Transverse colon (tissue), 4 donors: ENCODE measurements at regions not wholly inside any gene's neighbourhood (a gene's known extent, or its start where the extent isn't known, plus 50 kb on each side); places are given as distances from the start of the nearest gene placed in this dataset.

ENCODE experiments used
- DNase-seq: peaks from one replicate; pipeline ENCODE4 v3.0.0-alpha.2; 2019
- H3K27ac ChIP-seq, 4 donors: fragments of 200-600 bp; sonication (generic); 2 replicates each; pipeline ENCODE4 v1.5.1; 2016 to 2018; ENCODE audit warnings: inconsistent platforms in 4 of 4
- H3K27me3 ChIP-seq: fragments of 200-600 bp; sonication (generic); 2 replicates; pipeline ENCODE4 v1.5.1; 2017; ENCODE audit warnings: inconsistent platforms
- H3K36me3 ChIP-seq, 4 donors: fragments of 200-600 bp; sonication (generic); 2 replicates each; pipeline ENCODE4 v1.5.1; 2017 to 2019; ENCODE audit warnings: inconsistent platforms in 4 of 4
- H3K4me1 ChIP-seq, 4 donors: fragments of 200-600 bp; sonication (generic); 2 replicates each; pipeline ENCODE4 v1.5.1; 2017 to 2020; ENCODE audit warnings: inconsistent platforms in 4 of 4
- H3K4me3 ChIP-seq, 4 donors: fragments of 200-600 bp; sonication (generic); 1 replicate in 1 of 4; 2 replicates in 3 of 4; pipeline versions ENCODE4 v1.5.1 to v1.6.1; 2017 to 2019; ENCODE audit warnings: inconsistent platforms in 4 of 4
- H3K9me3 ChIP-seq, 2 donors: fragments of 200-600 bp; sonication (generic); 2 replicates each; pipeline ENCODE4 v1.5.1; 2017 to 2019; ENCODE audit warnings: inconsistent platforms in 2 of 2
- CTCF ChIP-seq, 5 experiments: fragments of 200-600 bp in 3 of 5; fragments of 450-650 bp in 2 of 5; sonication (generic) in 3 of 5; IDR thresholded peaks; 1 replicate in 2 of 5; 2 replicates in 3 of 5; pipeline ENCODE4 v1.5.1; 2016 to 2017; ENCODE audit warnings: antibody characterized with exemption in 5 of 5, inconsistent platforms in 3 of 5, mild to moderate bottlenecking in 2 of 5, moderate library complexity in 1 of 5
- EP300 ChIP-seq: sonication (generic); formaldehyde crosslinking; IDR thresholded peaks from one replicate; pipeline ENCODE4 v1.6.1; 2017; ENCODE audit warnings: antibody characterized with exemption, low read depth
- POLR2A ChIP-seq: fragments of 450-650 bp; IDR thresholded peaks from one replicate; pipeline ENCODE4 v1.6.1; 2016; ENCODE audit warnings: antibody characterized with exemption, mild to moderate bottlenecking, moderate library complexity
- POLR2AphosphoS5 ChIP-seq, 3 donors: sonication (generic); formaldehyde crosslinking; IDR thresholded peaks; one replicate each; pipeline ENCODE4 v1.6.1; 2016; ENCODE audit warnings: antibody characterized with exemption in 3 of 3
- WGBS, 2 donors: methylation state at CpG; one replicate each; pipeline ENCODE4 v1.1.5; 2018; ENCODE audit warnings: low coverage in 1 of 2; 5-methylcytosine and 5-hydroxymethylcytosine counted together
- in situ Hi-C, 4 donors: fragments of 200-750 bp; cut with MboI; loops; one replicate each; pipeline versions ENCODE4 v1.15.0 to v1.15.1; 2017; ENCODE audit warnings: low sequenced_read_pairs in 3 of 4, low pct_ligation_motif_present in 1 of 4, low pct_unique_long_range_greater_than_20kb in 1 of 4
- intact Hi-C: fragments of 100-400 bp; cut with DNase I; formaldehyde crosslinking; loops from one replicate; pipeline ENCODE4 v1.15.1; 2023; ENCODE audit warnings: low total_unique reads

DNA sequence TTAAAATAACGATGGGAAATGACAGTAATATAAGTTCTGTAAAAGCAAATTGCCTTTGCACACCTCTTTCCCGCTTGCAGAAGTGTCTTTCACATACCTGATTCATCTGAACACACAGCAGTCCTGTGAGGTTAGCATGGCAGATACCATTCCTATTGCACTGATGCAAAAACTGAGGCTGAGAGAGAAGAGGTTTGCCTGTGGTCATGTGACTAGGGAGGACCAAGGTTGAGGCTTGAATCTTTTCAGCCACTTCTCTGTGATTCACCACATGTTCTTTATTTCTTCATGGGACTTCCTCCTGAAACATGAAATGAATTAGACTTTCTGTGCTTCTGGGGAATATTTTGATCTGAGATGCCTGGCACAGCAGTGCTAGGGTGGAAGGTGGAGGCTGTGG lies 92.9 kb downstream of the VEGFA start:
- no peaks in the 10 kb centered on the region for H3K4me1 ChIP-seq
- in situ Hi-C loops: no loop called here
- no peak overlapping the region for H3K4me3 ChIP-seq
- TF ChIP-seq CTCF (IDR thresholded peaks at IDR 0.05) (no peak), POLR2A (no peak), EP300 (no peak), POLR2AphosphoS5 (IDR thresholded peaks at IDR 0.05) (no peak)
- H3K36me3 ChIP-seq: no peaks in the 10 kb centered on the region
- intact Hi-C loops: no loop called here
- H3K27ac ChIP-seq: no peak overlapping the region
- H3K9me3 ChIP-seq: no peaks in the 10 kb centered on the region
- DNase-seq: no peak
- no peaks in the 10 kb centered on the region for H3K27me3 ChIP-seq
- WGBS, 2 donors: 69 to 71% methylated on average over 2 of the region's 2 CpGs

- 87 to 94% methylated on average over 9 to 14 of the region's 14 CpGs for WGBS, 2 donors
- TF ChIP-seq POLR2AphosphoS5 (IDR thresholded peaks at IDR 0.05): no peak
- no peak for TF ChIP-seq CTCF (IDR thresholded peaks at IDR 0.05)
- no peak for TF ChIP-seq EP300
- TF ChIP-seq POLR2A: no peak
- in situ Hi-C loops: no loop called here
These were observed 91.3 kb downstream of the VEGFA start for GRCh38 chr6:43861212-43861894.

DNA sequence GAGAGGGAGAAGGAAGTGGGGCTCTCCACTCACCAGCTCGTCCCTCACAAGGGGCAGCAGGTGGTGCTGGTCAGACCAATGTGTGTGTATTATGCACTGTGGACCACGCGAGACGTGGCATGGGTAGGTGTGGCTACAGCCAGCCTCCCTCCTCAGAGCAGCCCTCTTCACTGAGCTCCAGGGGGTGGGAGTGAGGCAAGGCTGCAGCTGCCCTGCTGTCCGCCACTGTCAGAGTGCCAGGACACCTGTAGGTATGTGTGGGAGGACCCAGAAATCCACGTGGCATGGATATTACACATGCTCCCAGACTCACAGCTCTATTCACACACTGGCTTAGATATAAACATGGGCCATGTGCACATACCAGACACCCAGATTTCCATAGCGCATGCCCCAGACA lies 90.3 kb downstream of the VEGFA start:
- no peak for DNase-seq
- 51% methylated on average over 7 of the region's 7 CpGs; no CpG with 5 or more reads in 1 of the 2 donors for WGBS, 2 donors
- no peak overlapping the region for H3K27ac ChIP-seq
- no peaks in the 10 kb centered on the region for H3K27me3 ChIP-seq
- intact Hi-C loops: no loop called here
- in situ Hi-C loops: no loop called here
- no peak overlapping the region for H3K4me3 ChIP-seq
- H3K36me3 ChIP-seq: no peaks in the 10 kb centered on the region
- TF ChIP-seq EP300 (no peak), CTCF (IDR thresholded peaks at IDR 0.05) (no peak), POLR2AphosphoS5 (IDR thresholded peaks at IDR 0.05) (no peak), POLR2A (no peak)
- H3K9me3 ChIP-seq: no peaks in the 10 kb centered on the region
- H3K4me1 ChIP-seq: no peaks in the 10 kb centered on the region

More at GRCh38 chr6:43861212-43861894, 91.3 kb downstream of the VEGFA start:
- Histone ChIP-seq H3K27ac (no peak overlapping the region), H3K4me3 (no peak overlapping the region), H3K9me3 (no peaks in the 10 kb centered on the region), H3K4me1 (no peaks in the 10 kb centered on the region), H3K36me3 (no peaks in the 10 kb centered on the region), H3K27me3 (no peaks in the 10 kb centered on the region)
- intact Hi-C loops: no loop called here
- no peak for DNase-seq

DNA sequence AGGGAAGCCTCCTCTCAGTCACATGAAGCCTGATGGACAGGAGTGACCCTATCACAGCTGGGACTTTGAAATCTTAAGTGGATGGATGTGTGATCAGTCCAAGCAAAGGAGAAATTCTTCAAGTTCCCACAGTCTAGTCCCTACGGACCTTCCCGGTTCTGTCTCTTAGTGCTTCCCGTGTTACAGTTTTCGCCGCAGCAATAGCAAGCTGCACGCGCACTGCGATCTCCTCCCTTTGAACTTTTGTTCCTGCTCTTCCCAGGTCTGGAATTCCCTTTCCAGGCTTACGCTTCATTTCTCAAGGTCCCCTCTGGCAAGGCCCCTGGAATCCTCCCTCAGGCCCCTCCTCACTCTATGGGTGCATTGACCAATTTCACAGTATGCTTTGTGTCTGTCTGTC lies 89.2 kb downstream of the VEGFA start:
- 98 to 100% methylated on average over 1 to 9 of the region's 9 CpGs for WGBS, 2 donors
- no peaks in the 10 kb centered on the region for H3K36me3 ChIP-seq
- H3K9me3 ChIP-seq: no peaks in the 10 kb centered on the region
- in situ Hi-C loops: no loop called here
- DNase-seq: no peak
- TF ChIP-seq EP300 (no peak), POLR2AphosphoS5 (IDR thresholded peaks at IDR 0.05) (no peak), POLR2A (no peak), CTCF (IDR thresholded peaks at IDR 0.05) (no peak)
- no peaks in the 10 kb centered on the region for H3K4me1 ChIP-seq
- no peaks in the 10 kb centered on the region for H3K27me3 ChIP-seq
- H3K27ac ChIP-seq: no peak overlapping the region
- H3K4me3 ChIP-seq: no peak overlapping the region
- intact Hi-C loops: no loop called here
